Spleen (tissue), 7 donors: ENCODE measurements at regions not wholly inside any gene's neighbourhood (a gene's known extent, or its start where the extent isn't known, plus 50 kb on each side); places are given as distances from the start of the nearest gene placed in this dataset.

Source experiments
- CTCF ChIP-seq, 11 experiments: fragments of 200-600 bp in 7 of 11; fragments of 450-650 bp in 4 of 11; sonication (generic) in 4 of 11; IDR thresholded peaks in 8 of 11; conservative IDR thresholded peaks in 3 of 11; 1 replicate in 7 of 11; 2 replicates in 4 of 11; pipeline versions ENCODE4 v1.4.0 to v1.8.0; 2016 to 2021; ENCODE audit warnings: antibody characterized with exemption in 11 of 11, inconsistent platforms in 4 of 11, mild to moderate bottlenecking in 1 of 11
- POLR2A ChIP-seq, 3 donors: fragments of 450-650 bp; IDR thresholded peaks; one replicate each; pipeline ENCODE4 v1.5.1; 2017; ENCODE audit warnings: antibody characterized with exemption in 3 of 3, mild to moderate bottlenecking in 1 of 3
- donor health status: DM: no; HTN: no; CAD: no; lungs with moderate emphysema.
- donor health status: DM: no; HTN: no; CAD: no.
- donor health status: DM: no; HTN: no; CAD: no.

GRCh38 chr9:106613250-106613737, 249.7 kb upstream of the ZNF462 start:
- TF ChIP-seq POLR2A (IDR thresholded peaks at IDR 0.05), result no peak
- no peak for TF ChIP-seq CTCF (IDR thresholded peaks at IDR 0.05 in 8 of 11, conservative IDR thresholded peaks at IDR 0.05 in 3 of 11)
